Stimulated activated CD4-positive, alpha-beta T cell treated with anti-CD3 and anti-CD28 coated beads, Interleukin-1b, Interleukin-23, amount 100 ng/mL, for 4 hours (primary cell): ENCODE measurements at regions not wholly inside any gene's neighbourhood (a gene's known extent, or its start where the extent isn't known, plus 50 kb on each side); places are given as distances from the start of the nearest gene placed in this dataset.
"Not testable (repeated sequence)": the region's sequence is repeated elsewhere in the genome, so short reads cannot be mapped to it uniquely, and the experiment has no call there.

Experiments used
- DNase-seq, 2 donors: peaks; one replicate each; pipeline ENCODE4 v3.0.0-alpha.2; 2020; ENCODE audit warnings: low read depth in 2 of 2

DNA sequence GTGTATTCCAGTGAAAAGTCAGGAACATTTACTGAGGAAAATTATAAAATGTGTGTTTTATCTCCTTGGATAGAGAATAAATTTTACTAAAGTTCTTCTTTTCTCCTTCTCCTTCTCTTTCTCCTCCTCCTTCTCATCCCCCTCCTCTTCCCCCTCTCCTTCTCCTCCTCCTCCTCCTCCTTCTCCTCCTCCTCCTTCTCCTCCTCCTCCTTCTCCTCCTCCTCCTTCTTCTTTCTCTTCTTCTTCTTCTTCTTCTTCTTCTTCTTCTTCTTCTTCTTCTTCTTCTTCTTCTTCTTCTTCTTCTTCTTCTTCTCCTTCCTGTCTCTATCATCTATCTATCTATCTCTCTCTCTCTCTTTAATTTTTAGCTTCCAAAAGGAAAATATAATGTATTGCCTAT is 337.1 kb upstream of the MAF start:
- not testable (repeated sequence) for DNase-seq

GRCh38 chr16:79933603-79934002 is 333.1 kb upstream of the MAF start:
- DNase-seq = no peak

GRCh38 chr16:79932572-79932971 is 332.0 kb upstream of the MAF start:
- no peak for DNase-seq

DNA sequence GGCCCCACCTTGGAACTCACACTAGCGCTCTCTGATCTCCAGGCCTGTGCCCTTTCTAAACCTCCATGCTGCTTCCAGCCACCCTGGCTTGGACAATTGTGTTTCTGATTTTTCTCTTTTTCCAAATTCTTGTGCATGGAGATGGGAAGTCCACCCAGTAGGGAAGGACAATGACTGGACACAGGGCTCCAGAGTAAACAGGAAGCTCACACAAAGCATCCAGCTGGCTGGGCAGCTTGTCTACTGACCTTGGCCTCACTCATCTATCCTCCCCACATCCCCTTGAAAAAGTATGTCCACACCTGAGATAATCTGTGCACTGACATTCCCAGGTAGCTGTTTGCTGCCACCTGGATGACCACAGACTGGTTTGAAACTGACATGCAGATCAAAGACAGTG is 331.2 kb upstream of the MAF start:
- DNase-seq = no peak

GRCh38 chr16:79929260-79929965 is 328.9 kb upstream of the MAF start:
- DNase-seq = no peak

DNA sequence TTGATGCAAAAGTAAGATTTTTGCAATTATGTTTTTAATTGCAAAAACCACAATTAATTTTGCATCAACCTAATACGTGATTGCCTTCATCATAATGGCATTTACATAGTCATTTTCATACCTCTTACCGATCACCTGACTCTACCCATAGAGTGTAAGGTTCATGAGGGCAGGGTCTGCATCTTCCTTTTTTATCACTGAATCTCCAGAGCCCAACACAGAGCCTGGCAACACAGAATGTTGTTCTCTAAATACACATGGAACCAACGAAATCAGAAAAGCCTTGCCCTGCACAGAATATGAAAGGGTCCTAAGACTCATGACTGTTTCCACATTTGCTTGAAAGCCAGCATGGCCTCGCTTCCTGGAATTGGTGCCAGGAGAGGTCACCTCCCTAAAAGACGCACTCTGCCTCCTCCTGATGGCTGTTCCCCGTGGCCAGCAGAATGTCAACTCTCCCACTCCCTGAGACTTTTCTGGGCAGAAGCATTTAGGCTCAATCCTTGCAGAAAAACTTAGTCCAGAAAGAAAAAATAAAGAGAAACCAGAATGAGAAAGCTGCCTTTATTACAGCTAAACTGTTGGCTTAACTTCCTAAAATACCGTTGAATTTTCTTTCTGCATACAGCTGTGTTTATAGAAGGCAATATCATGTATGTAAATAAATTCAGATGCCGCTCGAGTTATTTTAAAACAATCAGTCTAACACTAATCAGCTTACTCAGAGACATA is 327.8 kb upstream of the MAF start:
- no peak for DNase-seq

DNA sequence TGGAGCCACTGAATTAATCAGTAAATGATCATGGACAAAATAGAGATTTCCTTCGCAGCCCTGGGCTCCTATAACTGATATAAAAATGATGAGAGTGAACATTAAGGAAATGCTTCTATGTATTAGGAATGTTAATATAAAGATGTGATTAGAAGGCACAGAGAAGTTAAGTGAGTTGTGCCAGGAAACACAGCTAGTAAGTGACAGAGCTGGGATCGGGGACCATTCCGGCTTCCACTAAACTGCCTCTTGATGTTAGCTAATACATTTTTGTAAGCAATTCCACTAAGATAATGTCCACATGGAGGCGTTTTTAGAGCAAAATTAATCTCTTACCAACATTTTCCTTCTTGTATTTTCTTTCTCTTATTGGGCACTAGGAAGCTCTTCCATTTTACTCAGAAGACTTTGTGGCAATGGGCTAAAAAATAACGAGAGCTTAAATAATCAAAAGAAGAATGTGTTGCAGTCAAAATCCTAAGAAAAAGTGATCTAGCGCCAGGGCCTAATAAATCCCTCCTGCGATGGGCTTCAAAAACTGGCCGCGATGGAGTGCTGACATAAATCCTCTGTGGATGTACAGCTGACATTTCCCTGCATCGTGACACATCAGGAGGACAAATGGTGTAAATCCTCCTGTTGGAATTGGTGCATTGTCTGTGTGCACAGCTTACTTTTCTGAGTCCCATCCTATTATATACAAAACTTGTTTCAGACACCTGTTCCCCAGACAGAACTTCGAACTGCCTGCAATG is 326.1 kb upstream of the MAF start:
- no peak for DNase-seq

DNA sequence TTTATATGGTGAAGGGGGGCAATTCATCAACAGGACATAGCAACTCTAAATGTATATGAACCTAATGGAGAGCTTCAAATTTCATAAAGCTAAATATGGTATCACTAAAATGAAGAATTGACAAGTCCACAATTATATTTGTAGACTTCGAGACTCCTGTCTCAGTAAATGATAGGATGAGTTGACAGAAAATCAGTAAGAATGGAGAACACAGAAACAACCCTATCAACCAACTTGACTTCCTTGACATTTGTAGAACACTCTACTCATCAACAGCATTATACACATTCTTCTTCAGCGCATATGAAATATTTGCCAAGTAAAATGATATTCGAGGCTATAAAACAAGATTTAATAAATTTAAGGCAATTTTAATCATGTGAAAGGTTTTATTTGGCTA is 322.9 kb upstream of the MAF start:
- no peak for DNase-seq

- DNase-seq = no peak
Observed at GRCh38 chr16:79920685-79921084, 320.1 kb upstream of the MAF start.

DNA sequence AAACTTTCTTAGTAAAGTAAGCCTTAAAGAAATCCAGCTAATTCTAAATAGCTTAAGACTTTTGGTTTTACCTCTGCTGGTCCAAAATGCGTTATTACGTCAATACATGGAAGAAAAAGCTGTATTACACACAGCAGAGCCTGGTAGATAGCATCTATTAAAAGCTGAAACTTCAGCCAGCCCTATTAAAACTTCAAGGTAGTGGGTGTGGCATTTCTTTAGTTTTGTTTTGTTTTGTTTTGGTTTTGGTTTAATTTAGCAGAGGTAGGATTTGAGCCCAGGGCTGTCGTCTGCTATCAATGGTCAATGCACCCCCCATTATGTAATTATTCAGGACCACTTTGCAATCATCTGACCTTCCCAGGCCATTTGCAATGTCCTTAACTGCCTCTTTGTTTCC is 318.4 kb upstream of the MAF start:
- no peak for DNase-seq

DNA sequence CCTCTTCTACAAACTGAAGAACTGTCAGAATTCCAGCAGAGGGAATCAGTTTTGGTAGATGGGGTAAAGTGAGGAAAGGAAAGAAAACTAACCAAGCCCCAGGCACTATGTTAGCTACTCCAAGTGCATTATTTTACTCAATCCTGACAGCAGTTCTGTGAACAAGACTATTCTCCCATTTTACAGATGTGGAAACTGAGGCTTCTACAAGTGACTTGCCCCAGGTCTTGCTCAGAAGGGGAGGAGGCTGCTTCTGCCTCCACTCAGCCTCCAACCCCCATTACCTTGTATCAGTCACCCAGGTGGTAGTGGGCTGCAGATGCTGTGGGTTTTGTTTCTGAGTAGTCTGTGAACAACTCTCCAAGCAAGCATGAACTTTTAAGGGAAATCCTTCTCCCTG is 315.2 kb upstream of the MAF start:
- DNase-seq = no peak

- no peak for DNase-seq
Observed at GRCh38 chr16:79914961-79915720, 314.6 kb upstream of the MAF start.

DNA sequence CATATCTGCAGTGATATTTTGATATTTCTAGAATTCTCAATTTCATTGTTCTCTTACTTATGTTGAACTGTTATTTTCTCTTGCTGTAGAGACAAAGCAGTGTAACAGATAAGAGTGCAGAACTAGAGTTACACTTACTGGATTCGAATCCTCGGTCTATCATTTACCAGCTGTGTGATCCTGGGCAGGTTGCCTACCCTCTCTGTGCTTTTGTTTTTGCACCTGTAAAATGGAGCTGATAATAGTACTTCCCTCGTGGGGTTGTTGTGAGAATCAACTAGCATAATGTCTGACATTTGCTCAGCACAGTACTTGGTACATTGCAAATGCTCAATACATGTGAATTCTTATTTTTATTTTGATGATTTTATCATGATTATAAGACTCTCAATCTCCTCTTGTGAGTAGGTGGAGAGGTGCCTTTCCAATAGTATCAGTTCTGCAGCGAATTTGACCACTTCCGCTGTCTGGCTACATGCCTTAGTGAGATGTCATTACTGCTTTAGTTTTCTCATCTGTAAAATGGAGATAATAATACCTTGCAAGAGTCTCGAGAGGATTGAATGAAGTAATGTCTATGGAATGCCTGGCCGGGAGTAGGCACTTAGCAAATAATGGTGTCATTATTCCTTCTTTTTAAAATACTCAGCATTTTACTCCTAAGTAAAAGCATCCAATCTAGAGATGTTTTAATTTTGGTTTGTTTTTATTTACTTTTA is 312.2 kb upstream of the MAF start:
- DNase-seq = no peak

DNA sequence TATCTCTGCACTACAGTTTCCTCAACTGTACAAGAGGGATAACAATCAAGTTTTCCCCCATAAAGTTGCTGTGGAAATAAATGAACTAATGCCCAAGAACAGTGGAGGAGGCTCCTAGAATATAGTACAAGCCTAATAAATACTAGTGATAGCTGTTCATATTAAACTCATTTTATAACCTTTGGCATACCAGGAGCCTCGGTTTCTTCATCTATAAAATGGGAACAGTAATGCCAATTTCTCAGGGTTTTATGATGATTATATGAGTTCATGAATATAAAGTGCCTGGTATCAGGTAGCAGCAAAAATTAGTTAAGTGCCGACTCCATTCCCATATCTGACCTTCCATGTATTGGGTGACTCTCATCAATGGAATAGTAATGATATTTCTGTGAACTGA is 311.1 kb upstream of the MAF start:
- no peak for DNase-seq

GRCh38 chr16:79909571-79909970 is 309.0 kb upstream of the MAF start:
- no peak for DNase-seq

- no peak for DNase-seq
Observed at GRCh38 chr16:79903471-79903870, 302.9 kb upstream of the MAF start.

DNA sequence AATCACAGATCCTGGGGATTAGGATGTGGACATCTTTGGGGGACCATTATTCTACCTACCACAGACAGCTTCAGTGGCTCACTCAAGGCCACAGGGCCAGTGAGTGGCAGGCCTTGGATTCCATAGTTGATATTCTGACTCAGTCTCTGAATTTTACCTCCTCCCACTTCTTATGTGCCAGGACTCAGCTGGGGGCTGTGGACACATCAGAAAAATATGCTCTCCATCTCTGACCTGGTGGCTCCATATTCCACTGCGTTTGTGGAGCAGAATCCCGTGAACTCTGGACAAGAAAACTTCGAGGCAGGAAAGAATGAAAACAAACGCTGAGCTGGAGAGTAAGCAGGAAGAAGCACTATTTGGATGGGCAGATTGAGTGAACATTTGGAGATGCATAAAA is 301.8 kb upstream of the MAF start:
- no peak for DNase-seq

DNA sequence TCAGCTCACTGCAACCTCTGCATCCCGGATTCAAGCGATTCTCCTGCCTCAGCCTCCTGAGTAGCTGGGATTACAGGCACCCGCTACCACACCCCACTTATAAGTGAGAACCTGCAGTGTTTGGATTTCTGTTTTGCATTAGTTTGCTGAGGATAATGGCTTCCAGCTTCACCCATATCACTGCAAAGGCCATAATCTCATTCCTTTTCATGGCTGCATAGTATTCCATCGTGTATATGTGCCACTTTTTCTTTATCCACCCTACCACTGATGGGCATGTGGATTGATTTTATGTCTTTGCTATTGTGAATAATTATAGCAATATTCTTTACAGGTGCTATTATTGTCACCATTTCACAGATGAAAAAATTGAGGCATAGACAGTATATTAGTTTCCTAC is 301.0 kb upstream of the MAF start:
- no peak for DNase-seq

DNA sequence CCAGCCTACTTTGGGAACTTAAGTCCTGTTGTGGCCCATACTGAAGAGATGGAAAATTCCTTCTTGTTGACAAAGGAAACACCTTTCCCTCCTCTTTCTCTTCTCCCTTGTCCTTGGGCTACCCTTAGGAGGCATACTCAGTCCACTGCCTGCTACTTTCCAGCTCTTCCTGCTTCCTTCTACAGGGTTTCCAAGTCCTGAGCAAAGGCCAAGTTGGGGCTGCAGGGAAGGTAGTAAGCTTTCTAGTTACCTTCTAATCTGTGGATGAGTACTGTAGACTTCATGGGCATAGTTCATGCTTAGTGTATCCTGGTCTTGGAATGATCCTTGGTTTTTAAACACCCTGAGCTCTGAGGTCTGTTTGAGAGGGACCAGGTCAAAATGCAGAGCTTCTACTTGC is 299.2 kb upstream of the MAF start:
- DNase-seq = no peak

DNA sequence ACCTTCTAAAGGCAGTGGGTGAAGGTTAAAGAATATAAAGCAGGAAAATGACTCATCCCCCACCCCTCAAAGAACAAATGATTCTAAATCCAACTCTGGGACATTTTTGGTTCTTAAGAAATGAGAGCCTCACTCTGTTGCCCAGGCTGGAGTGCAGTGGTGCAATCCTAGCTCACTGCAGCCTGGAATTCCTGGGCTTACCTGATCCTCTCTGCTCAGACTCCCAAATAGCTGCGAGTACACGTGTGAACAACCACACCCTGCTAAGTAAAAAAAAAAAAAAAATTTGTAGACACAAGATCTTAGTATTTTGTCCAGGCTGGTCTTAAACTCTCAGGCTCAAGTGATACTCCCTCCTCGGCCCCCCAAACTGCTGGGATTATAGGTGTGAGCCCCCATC is 298.8 kb upstream of the MAF start:
- DNase-seq = no peak

- DNase-seq = no peak
Observed at GRCh38 chr16:79898703-79899102, 298.2 kb upstream of the MAF start.
